HG03159 (cell line): ENCODE measurements at regions not wholly inside any gene's neighbourhood (a gene's known extent, or its start where the extent isn't known, plus 50 kb on each side); places are given as distances from the start of the nearest gene placed in this dataset.

ENCODE experiments used
- ATAC-seq: cut with Tn5 transposase; IDR thresholded peaks from one replicate; pipeline ENCODE4 v1.9.1; 2021; ENCODE audit warnings: mild to moderate bottlenecking, moderate library complexity; ENCODE audit not compliant: unreplicated experiment

DNA sequence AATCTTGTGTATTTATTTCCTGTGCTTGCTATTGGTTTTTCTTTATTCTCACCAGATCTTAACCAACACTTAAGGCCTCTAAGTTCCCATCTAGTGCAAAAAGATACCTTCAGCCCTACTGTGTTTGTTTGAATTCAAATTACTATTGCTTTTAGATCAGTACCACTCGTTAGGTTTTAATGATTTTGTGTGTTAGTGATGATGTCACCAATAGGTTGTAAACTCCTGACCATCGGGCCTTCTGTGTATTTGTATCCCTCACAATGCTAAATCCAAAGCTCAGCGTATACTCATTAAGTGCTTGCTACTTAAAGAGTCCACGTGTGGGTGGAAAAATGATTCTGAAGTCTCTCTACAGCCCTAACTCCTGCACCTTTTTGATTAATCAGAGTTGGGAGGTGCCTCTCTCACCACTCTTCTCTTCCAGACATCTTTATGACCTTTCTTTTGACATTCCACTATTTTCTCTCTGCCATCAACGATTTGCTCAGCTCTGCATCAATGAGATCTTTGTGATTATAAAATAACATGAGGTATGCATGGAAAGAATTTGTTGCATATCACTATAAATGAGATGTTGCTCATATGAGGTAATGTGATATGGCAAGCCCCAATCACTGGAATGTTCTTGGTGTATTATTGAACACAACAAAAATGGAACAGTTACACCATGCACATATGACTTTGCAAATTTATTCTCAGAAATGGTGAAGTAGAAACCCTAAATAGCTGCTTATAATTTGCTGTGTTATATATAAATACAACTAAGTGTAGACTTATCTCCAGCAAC is 55.1 kb upstream of the LAMA2 start:
- ATAC-seq: no peak

DNA sequence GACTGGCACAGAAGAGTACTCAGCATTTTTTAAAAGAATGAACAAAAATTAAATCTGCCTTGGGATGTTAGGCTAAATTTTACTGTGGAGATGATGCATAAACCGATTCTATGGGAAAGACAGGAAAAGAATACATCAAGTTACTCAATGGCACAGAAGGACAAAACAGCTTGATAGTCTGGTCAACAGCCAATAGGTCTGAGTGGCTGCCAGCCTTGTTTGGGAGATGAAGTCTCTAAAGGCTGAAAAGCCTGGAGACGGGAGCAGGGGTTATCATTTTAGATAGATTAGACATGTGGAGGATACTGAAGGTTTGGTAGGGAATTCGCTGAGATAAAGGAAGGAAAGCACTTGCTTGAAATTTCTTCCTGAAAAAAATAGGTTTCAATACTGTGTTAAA is 56.3 kb upstream of the LAMA2 start:
- ATAC-seq: no peak

DNA sequence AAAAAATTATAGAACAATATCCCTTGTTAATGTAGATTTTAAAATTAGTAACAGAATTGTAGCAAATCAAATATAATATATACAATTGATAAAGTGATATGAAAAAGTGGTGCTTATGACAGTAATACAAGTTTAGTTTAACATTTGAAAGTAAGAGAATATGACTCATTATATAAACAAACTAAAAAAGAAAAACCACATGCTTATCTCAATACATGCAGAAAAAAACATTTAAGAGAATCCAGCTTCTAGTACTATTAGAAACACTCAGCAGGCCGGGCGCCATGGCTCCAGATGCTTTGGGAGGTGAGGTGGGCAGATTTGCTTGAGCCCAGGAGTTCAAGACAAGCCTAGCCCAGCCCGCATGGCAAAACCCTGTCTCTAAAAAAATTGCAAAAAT is 60.7 kb upstream of the LAMA2 start:
- no peak for ATAC-seq

DNA sequence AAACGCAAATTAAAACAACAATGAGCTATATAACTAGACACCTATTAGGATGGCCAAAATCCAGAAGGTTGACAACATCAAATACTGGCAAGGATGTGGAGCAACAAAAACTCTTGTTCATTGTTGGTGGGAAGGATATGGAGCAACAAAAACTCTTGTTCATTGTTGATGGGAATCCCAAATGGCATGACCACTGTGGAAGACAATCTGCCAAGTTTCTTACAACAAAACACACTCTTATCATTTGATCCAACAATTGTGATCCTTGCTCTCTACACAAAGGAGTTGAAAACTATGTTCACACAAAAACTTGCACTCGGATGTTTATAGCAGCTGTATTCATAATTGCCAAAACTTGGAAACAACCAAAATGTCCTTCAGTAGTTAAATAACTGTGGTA is 61.8 kb upstream of the LAMA2 start:
- no peak for ATAC-seq

DNA sequence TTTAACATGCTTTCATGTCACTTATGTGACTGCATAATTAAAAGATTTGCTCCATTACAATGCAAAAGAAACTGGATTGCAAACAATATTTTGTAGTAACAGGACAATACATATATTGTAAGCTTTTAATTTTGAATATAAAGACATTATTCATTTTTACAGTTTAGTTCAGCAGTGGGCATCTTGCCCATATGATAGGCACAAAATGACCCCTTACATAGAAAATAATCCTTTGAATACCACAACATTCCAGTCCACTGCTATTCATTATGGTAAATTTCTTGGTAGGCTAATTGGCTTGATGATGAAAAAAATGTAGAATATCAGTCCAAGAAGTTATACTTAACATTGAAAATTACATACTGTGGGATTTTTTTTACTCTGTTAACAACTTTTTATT is 74.1 kb upstream of the LAMA2 start:
- ATAC-seq: no peak

DNA sequence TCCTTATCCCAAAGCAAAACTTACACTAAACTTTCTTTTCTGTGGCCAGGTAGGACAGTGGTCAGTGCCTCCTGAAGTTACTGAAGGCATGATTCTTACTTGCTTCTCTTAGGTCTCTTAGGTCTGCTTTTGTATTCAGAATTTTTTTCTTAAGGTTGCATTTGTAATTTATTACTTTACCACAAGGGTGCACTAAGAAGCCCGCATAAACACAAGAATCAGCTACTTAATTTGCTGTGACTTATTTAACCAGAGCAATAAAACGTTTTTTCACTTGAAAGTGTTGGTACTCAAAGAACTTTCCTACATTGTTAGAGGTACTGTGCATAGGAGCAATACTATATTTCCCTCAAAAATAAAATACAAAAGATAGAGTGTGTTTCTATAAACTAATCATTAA is 75.4 kb upstream of the LAMA2 start:
- peak; percentile 60 for ATAC-seq

DNA sequence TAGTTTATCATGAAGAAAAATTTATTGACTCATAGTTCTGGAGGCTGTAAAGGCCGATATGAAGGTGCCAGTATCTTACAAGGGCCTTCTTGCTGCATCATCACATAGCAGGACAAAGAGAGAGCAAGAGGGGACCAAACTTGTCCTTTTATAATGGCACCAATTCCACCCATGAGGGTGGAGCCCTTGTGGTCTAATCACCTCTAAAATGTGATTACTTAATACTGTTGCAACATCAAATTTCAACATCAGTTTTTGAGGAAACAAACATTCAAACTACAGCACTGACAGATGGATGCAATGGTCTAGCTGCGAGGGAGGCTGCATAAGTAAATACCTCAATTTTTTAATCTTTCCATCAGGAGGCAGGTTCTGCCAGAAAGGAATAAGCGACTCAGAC is 76.7 kb upstream of the LAMA2 start:
- ATAC-seq: no peak

DNA sequence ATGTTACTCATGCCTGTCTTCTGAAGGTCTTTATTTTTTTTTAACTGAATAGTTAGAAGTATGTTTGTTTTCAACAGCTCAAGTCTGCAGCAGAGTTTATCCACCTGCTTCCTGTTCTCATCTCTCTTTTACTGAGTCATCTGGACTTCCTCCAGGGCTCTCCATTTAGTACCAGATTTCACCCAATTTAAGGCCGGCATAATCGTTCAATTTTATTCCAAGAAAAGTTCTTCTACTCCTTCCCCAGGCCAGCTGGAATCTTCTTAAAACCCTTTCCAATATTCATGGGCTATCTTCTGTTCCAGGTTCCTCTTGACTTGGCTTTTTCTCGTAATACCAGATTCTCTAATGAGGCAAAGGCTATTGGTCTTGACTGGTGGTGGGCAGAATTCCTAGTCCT is 79.0 kb upstream of the LAMA2 start:
- ATAC-seq: no peak

DNA sequence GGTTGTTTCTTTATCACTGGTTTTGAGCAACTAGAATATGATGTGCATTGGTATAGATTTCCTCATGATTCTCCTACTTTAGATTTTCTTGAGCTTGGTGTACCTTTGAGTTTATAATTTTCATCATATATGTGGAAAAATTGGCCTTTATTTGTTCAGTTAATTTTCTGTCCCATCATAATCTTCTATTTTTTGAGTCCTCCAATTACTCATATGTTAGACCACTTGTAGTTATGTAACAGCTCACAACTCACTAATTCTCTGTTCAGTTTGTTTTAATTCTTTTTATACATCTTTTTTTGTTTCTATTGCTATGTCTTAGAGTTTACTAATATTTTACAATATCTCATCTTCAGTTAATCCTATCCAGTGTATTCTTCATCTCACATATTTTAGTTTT is 81.3 kb upstream of the LAMA2 start:
- ATAC-seq: no peak

DNA sequence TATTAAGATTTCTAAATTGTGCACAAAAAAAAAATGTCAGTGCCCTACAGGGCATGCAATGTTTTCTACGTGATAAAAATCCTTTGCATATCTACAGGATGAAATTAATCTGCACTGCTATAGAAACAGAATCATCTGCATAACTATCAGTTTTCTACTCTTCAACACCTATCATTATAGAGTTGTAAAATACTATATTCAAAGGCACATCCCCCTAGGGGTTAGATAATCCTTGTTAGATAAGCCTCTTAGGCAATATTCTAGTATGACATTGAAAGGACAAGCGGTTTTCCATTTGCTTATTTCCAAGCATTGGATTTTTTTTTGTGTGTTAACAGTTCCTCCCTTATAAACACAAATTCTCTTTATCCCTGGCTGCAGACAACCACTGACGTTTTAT is 98.7 kb upstream of the LAMA2 start:
- no peak for ATAC-seq

DNA sequence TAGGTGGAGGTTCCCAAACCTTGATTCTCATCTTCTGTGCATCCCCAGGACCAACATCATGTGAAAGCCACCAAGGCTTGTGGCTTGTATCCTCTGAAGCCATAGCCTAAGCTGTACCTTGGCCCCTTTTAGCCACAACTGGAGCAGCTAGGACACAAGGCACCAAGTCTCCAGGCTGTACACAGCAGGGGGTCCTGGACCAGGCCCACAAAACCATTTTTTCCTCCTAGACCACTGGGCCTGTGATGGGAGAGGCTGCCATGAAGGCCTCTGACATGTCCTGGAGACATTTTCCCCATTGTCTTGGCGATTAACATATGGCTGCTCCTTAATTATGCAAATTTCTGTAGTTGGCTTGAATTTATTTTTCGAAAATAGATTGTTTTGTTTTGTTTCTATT is 114.8 kb upstream of the LAMA2 start:
- no peak for ATAC-seq

DNA sequence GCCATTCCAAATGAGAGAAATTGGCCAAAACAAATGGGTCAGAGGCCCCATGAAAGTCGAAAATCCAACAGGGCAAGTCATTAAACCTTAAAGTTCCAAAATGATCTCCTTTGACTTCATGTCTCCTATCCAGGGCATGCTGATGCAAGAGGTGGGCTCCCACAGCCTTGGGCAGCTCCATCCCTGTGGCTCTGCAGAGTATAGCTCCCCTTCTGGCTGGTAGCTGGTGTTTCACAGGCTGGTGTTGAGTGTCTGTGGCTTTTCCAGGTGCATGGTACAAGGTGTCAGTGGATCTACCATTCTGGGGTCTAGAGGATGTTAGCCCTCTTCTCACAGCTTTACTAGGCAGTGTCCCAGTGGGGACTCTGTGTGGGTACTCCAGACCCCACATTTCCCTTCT is 115.2 kb upstream of the LAMA2 start:
- ATAC-seq: no peak

DNA sequence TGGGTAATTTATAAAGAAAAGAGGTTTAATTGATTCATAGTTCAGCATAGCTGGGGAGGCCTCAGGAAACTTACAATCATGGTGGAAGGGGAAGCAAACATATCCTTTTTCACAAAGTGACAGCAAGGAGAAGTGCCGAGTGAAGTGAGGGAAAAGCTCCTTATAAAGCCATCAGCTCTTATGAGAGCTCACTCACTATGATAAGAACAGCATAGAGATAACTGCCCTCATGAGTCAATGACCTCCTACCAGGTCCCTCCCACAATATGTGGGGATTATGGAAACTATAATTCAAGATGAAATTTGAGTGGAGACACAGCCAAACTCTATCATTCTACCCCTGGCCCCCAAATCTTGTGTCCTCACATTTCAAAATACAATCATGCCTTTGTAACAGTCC is 115.8 kb upstream of the LAMA2 start:
- no peak for ATAC-seq

DNA sequence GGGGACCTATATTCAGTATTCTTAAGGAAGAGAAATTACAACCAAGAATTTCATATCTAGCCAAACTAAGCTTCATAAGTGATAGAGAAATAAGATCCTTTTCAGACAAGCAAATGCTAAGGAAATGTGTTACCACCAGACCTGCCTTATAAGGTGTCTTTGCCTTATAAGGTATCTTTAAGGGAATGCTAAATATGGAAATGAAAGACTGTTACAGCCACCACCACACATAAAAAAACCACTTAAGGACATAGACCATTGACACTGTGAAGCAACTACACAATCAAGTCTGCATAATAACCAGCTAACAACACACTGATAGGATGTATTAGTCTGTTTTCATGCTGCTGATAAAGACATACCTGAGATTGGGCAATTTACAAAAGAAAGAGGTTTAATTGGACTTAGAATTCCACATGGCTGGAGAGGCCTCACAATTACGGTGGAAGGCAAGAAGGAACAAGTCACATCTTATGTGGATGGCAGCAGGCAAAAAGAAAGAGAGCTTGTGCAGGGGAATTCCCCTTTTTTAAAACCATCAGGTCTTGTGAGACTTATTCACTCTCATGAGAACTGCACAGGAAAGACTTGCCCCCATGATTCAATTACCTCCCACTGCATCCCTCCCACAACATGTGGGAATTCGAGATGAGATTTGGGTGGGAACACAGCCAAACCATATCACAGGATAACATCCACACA is 119.2 kb upstream of the LAMA2 start:
- ATAC-seq: peak; percentile 49

DNA sequence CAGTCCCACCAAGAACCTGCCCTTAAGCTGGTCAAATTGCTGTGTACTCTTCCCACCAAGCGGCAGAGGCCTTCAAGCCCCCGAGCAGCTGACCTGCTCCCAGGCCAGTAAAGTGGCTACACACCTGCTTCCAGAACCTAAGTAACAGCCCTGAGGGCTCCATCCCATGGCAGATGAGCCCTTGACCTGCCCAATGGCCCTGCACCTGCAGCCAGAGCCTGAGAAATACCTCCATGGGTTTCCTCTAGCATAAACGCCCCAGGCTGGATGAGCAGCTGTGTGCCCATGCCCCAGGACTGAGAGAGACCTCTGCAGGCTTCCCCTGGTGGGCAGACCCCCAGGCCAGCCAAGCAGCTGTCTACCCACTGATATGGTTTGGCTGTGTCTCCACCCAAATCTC is 123.0 kb upstream of the LAMA2 start:
- no peak for ATAC-seq

DNA sequence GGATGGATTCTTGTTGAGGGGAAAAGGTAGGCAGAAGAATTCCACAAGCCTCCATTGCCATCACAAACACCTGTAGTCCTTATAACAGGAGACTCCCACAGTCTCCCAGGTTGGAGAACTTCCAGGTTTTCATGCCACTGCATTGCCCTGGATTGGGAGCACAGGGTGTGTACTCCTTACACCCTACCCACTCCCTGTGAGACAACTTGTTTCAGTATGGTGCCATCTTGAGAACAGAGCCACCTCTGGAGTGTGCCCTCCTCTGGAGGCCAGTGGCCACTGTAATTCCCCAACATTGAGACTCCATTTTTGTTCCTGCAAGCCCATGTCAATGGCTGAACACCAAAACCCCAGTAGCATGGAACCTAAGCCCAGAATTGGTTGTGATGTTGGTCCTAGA is 123.5 kb upstream of the LAMA2 start:
- ATAC-seq: no peak

DNA sequence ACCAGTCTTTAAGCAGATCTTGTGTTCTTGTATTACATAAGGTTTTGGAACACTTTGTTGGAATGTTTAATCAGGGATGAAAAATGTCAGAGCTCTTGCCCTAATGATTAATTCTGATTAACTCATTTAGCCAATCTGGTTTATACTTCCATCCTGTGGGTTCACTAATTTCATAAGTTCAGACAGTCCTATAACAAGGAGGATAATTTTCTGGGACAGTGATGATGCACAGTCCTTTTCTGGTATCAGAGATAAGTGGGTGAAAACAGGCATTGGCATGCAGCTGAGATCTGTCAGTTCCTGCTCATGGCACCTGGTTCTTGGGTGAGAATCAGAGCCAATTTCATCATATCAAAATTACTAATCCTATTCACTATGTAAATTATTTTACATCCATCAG is 125.0 kb upstream of the LAMA2 start:
- ATAC-seq: no peak

DNA sequence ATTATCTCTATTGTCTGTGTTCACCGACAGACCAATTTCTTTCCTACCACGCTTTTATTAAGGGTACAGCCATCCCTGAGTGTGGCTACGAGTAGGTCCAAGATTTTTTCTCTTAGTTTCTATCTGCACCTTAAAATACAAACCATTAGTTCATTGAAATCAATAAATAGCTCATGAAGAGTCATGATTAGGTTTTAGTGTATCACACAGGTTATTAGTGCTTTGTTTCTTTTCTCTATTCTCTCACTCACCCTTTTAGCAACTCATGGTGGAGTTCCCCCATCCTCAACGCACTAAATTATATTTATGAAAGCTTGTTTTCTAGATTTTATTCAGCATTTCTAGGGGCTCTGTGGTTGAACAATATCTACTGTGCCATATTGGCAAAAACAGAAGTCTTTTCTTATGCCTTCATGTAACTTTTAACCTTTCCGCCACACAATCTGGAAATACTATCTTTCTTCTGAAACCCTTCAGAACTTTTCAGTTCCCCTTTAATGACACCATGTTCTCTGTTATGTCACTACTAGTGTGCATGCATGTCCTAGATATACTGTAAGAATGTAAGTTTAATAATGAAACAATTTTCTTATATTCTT is 128.2 kb upstream of the LAMA2 start:
- peak; percentile 99 for ATAC-seq

DNA sequence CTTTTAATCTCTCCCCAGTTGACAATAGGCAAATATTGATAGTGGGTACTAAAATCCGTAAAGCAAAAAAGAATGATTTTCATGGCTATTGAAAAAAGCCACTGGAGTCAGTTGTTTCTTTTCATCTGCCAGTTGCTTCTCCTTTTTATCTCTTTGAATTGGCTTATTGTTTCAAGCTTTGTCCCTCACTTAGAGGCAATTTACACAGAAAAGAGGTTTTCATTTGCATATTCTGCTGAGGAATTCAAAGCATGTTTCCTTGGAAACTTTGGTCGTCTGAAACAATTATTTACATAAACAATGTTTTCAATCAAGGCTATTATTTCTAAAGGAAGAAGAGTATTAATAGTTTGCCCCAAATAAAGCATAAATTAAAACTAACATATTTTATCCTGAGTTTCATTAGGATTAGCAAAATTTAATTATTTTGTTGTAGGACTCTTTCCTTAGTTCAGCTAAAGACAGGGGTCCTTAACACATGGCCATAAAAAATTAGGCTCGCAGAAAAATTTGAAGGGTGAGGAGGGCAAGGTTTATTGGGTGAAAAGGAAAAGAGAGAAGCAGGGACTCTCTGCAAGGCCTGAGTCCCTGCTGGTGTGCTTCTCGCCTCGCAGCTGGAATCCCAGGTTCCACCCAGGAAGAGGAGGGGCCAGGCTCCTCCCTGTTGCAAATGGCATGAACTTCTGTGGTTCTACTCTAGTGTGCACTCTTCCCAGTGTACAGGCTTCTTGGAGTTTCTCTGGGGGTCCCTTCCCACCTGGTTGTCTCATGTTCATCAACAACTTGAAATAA is 138.8 kb upstream of the LAMA2 start:
- no peak for ATAC-seq

DNA sequence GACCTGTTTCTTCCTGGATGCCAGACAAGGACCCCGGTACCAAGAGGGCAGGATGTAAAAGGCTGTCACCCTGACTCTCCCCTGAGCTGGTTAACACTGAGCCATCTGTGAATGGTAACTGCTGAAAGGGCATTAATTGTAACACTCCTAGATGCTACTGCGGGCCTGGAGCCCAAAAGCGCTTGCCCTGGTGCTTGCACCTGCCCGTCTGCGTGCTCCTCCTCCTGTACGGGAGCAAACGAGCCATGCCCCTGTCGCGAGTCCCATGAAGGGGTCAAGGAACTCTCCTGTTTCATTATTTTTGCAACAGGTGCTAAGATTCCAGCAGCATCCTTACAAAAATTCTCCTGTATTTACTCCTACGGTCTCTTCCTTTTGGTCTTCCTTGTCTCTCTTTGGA is 140.0 kb upstream of the LAMA2 start:
- ATAC-seq: no peak

DNA sequence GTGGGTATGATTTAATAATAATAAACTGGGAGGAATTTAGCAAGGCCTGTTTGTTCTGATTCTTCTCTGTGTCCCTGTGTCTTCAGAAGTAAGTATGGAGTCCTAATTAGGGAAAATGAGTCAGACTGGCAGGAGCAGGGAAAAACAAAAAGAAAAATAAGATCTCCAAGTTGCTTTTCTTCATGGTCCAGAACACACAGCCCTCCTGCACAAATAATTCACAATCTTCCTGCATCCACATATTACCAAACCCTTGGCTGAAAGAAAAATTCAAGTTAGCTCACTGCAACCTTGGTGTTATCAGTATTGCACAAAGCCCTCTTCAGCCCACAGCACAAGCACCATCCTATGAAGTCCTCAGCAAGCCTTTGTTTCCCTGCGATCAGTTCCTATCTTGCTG is 142.0 kb upstream of the LAMA2 start:
- ATAC-seq: no peak

DNA sequence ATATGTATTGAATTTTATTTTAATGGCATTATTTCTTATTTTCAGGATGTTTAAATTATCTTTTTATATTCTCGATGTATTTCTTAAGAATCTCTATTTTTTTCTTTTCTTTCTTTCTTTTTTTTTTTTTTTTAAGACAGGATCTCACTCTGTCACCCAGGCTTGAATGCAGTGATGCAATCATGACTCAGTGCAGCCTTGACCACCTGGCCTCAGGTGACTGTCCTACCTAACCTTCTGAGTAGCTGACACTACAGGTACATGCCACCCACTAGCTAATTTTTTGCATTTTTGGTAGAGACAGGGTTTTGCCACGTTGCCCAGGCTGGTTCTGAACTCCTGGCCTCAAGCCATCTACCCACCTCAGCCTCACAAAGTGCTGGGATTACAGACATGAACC is 143.8 kb upstream of the LAMA2 start:
- ATAC-seq: no peak
